Right ventricle myocardium inferior (tissue), 1 donor: ENCODE measurements at regions not wholly inside any gene's neighbourhood (a gene's known extent, or its start where the extent isn't known, plus 50 kb on each side); places are given as distances from the start of the nearest gene placed in this dataset.

Experiments
- ATAC-seq: fragments of 200-7000 bp; cut with Tn5 transposase; one replicate; pipeline ENCODE4 v1.9.1; 2020; ENCODE audit warnings: mild to moderate bottlenecking, moderate library complexity
- DNase-seq: peaks from one replicate; pipeline ENCODE4 v3.0.0; 2021; ENCODE audit errors: missing footprints
- intact Hi-C: fragments of 100-400 bp; cut with DNase I; formaldehyde crosslinking; loops from one replicate; pipeline ENCODE4 v1.11.0; 2022
- donor health status: DM: no; HTN: yes; CAD: no; lungs with severe emphysema.

- no peak for ATAC-seq
- no peak for DNase-seq
- intact Hi-C loops = no loop called here
Measured at GRCh38 chr2:222146488-222146887, 152.3 kb downstream of the PAX3 start.

- ATAC-seq = no peak
- intact Hi-C loops = no loop called here
Measured at GRCh38 chr2:222142027-222142426, 156.8 kb downstream of the PAX3 start.

GRCh38 chr2:222136106-222136630 is 162.6 kb downstream of the PAX3 start:
- intact Hi-C loops = no loop called here
- DNase-seq (no peak), ATAC-seq (no peak)

More at GRCh38 chr2:222142027-222142426, 156.8 kb downstream of the PAX3 start:
- no peak for DNase-seq

GRCh38 chr2:222134654-222135053 is 164.1 kb downstream of the PAX3 start:
- DNase-seq = no peak
- intact Hi-C loops = no loop called here
- ATAC-seq = no peak

GRCh38 chr2:222133897-222134296 is 164.9 kb downstream of the PAX3 start:
- DNase-seq = no peak
- intact Hi-C loops = no loop called here

GRCh38 chr2:222130855-222131254 is 167.9 kb downstream of the PAX3 start:
- intact Hi-C loops = no loop called here
- DNase-seq (no peak), ATAC-seq (no peak)

More at GRCh38 chr2:222133897-222134296, 164.9 kb downstream of the PAX3 start:
- ATAC-seq = no peak

- ATAC-seq (no peak), DNase-seq (no peak)
- intact Hi-C loops = no loop called here
Measured at GRCh38 chr2:222127660-222128059, 171.1 kb downstream of the PAX3 start.

GRCh38 chr2:222120933-222121332 is 177.9 kb downstream of the PAX3 start:
- intact Hi-C loops = no loop called here
- ATAC-seq (no peak), DNase-seq (no peak)

- intact Hi-C loops = no loop called here
- ATAC-seq = no peak
- DNase-seq = no peak
Measured at GRCh38 chr2:222115296-222115695, 183.5 kb downstream of the PAX3 start.

- ATAC-seq = no peak
- no peak for DNase-seq
- intact Hi-C loops = no loop called here
Measured at GRCh38 chr2:222108957-222109585, 189.7 kb downstream of the PAX3 start.

GRCh38 chr2:222108497-222108896 is 190.3 kb downstream of the PAX3 start:
- no peak for ATAC-seq

GRCh38 chr2:222105046-222105445 is 193.8 kb downstream of the PAX3 start:
- intact Hi-C loops = no loop called here
- ATAC-seq (no peak), DNase-seq (no peak)

More at GRCh38 chr2:222108497-222108896, 190.3 kb downstream of the PAX3 start:
- no peak for DNase-seq
- intact Hi-C loops = no loop called here

GRCh38 chr2:222102575-222103349 is 196.0 kb downstream of the PAX3 start:
- no peak for DNase-seq

GRCh38 chr2:222100704-222101699 is 197.8 kb downstream of the PAX3 start:
- no peak for DNase-seq
- intact Hi-C loops = no loop called here
- ATAC-seq = no peak

More at GRCh38 chr2:222102575-222103349, 196.0 kb downstream of the PAX3 start:
- no peak for ATAC-seq
- intact Hi-C loops = no loop called here

- DNase-seq = no peak
- no peak for ATAC-seq
- intact Hi-C loops = no loop called here
Measured at GRCh38 chr2:222088561-222088960, 210.2 kb downstream of the PAX3 start.

- DNase-seq = no peak
- intact Hi-C loops = no loop called here
- ATAC-seq = no peak
Measured at GRCh38 chr2:222087998-222088397, 210.8 kb downstream of the PAX3 start.

GRCh38 chr2:222082201-222082600 is 216.6 kb downstream of the PAX3 start:
- ATAC-seq = no peak
- intact Hi-C loops = no loop called here

GRCh38 chr2:222080141-222080540 is 218.7 kb downstream of the PAX3 start:
- intact Hi-C loops = no loop called here
- ATAC-seq (no peak), DNase-seq (no peak)

More at GRCh38 chr2:222082201-222082600, 216.6 kb downstream of the PAX3 start:
- no peak for DNase-seq
